Left kidney (tissue), 1 donor: ENCODE measurements at regions not wholly inside any gene's neighbourhood (a gene's known extent, or its start where the extent isn't known, plus 50 kb on each side); places are given as distances from the start of the nearest gene placed in this dataset.

Experiments
- DNase-seq: peaks from one replicate; pipeline ENCODE4 v3.0.0-alpha.2; 2013

- DNase-seq: no peak
Measured at GRCh38 chr14:96617635-96618034, 115.5 kb downstream of the PAPOLA start.

GRCh38 chr14:96622926-96623325, 120.7 kb downstream of the PAPOLA start:
- DNase-seq: no peak

GRCh38 chr14:96623676-96624484, 121.7 kb downstream of the PAPOLA start:
- DNase-seq: no peak

GRCh38 chr14:96624661-96625425, 122.7 kb downstream of the PAPOLA start:
- no peak for DNase-seq

- DNase-seq: no peak
Measured at GRCh38 chr14:96625426-96625985, 123.3 kb downstream of the PAPOLA start.

- DNase-seq: no peak
Measured at GRCh38 chr14:96626121-96626768, 124.1 kb downstream of the PAPOLA start.

- DNase-seq: no peak
Measured at GRCh38 chr14:96626916-96627315, 124.7 kb downstream of the PAPOLA start.

- DNase-seq: no peak
Measured at GRCh38 chr14:96627386-96627785, 125.2 kb downstream of the PAPOLA start.

- no peak for DNase-seq
Measured at GRCh38 chr14:96627811-96628775, 125.9 kb downstream of the PAPOLA start.

GRCh38 chr14:96629082-96629481, 126.9 kb downstream of the PAPOLA start:
- DNase-seq: no peak

GRCh38 chr14:96629558-96630222, 127.5 kb downstream of the PAPOLA start:
- no peak for DNase-seq

- DNase-seq: no peak
Measured at GRCh38 chr14:96630281-96630680, 128.1 kb downstream of the PAPOLA start.

- no peak for DNase-seq
Measured at GRCh38 chr14:96631030-96631429, 128.8 kb downstream of the PAPOLA start.

GRCh38 chr14:96631621-96632362, 129.6 kb downstream of the PAPOLA start:
- DNase-seq: no peak

GRCh38 chr14:96632363-96632758, 130.2 kb downstream of the PAPOLA start:
- DNase-seq: no peak

GRCh38 chr14:96633096-96633495, 130.9 kb downstream of the PAPOLA start:
- no peak for DNase-seq

- DNase-seq: no peak
Measured at GRCh38 chr14:96634481-96634880, 132.3 kb downstream of the PAPOLA start.

GRCh38 chr14:96634896-96635295, 132.7 kb downstream of the PAPOLA start:
- no peak for DNase-seq

- no peak for DNase-seq
Measured at GRCh38 chr14:96635850-96636249, 133.7 kb downstream of the PAPOLA start.

- DNase-seq: no peak
Measured at GRCh38 chr14:96637521-96637920, 135.3 kb downstream of the PAPOLA start.
